Breast epithelium (tissue), 4 donors: ENCODE measurements at regions not wholly inside any gene's neighbourhood (a gene's known extent, or its start where the extent isn't known, plus 50 kb on each side); places are given as distances from the start of the nearest gene placed in this dataset.

ENCODE experiments used
- DNase-seq, 2 donors: peaks; one replicate each; pipeline ENCODE4 v3.0.0-alpha.2; 2019; ENCODE audit warnings: low spot score in 2 of 2
- H3K27ac ChIP-seq, 2 donors: fragments of 200-600 bp; sonication (generic) in 1 of 2; one replicate each; pipeline ENCODE4 v1.5.1; 2016 to 2019; ENCODE audit warnings: mild to moderate bottlenecking in 1 of 2
- H3K27me3 ChIP-seq, 2 donors: fragments of 200-600 bp; sonication (generic) in 1 of 2; one replicate each; pipeline versions ENCODE4 v1.5.1 to v1.6.0; 2017 to 2019; ENCODE audit warnings: control low read depth in 1 of 2, mild to moderate bottlenecking in 1 of 2
- H3K36me3 ChIP-seq: fragments of 200-600 bp; one replicate; pipeline ENCODE4 v1.5.1; 2019
- H3K4me1 ChIP-seq, 2 donors: fragments of 200-600 bp; sonication (generic); one replicate each; pipeline ENCODE4 v1.5.1; 2016 to 2019; ENCODE audit warnings: control low read depth in 1 of 2
- H3K4me3 ChIP-seq, 3 donors: fragments of 200-600 bp; sonication (generic); 1 replicate in 2 of 3; 2 replicates in 1 of 3; pipeline ENCODE4 v1.5.1; 2016 to 2019; ENCODE audit warnings: mild to moderate bottlenecking in 3 of 3, moderate library complexity in 2 of 3
- H3K9me3 ChIP-seq, 2 donors: fragments of 200-600 bp; sonication (generic) in 1 of 2; one replicate each; pipeline ENCODE4 v1.5.1; 2016 to 2019; ENCODE audit warnings: control low read depth in 1 of 2
- POLR2A ChIP-seq: fragments of 450-650 bp; IDR thresholded peaks from one replicate; pipeline ENCODE4 v1.6.1; 2016; ENCODE audit warnings: antibody characterized with exemption, mild to moderate bottlenecking, moderate library complexity
- POLR2AphosphoS5 ChIP-seq, 3 donors: sonication (generic); formaldehyde crosslinking; IDR thresholded peaks; one replicate each; pipeline ENCODE4 v1.6.1; 2017; ENCODE audit warnings: antibody characterized with exemption in 3 of 3
- intact Hi-C: fragments of 100-400 bp; cut with DNase I; formaldehyde crosslinking; loops from one replicate; pipeline ENCODE4 v1.15.1; 2023; ENCODE audit warnings: low total_unique reads
- TF ChIP-seq, protein P1 (sequence below), 3 donors: fragments of 450-650 bp; IDR thresholded peaks; one replicate each; pipeline ENCODE4 v1.5.1; 2016 to 2017; ENCODE audit warnings: antibody characterized with exemption in 3 of 3, mild to moderate bottlenecking in 3 of 3, moderate library complexity in 3 of 3

DNA sequence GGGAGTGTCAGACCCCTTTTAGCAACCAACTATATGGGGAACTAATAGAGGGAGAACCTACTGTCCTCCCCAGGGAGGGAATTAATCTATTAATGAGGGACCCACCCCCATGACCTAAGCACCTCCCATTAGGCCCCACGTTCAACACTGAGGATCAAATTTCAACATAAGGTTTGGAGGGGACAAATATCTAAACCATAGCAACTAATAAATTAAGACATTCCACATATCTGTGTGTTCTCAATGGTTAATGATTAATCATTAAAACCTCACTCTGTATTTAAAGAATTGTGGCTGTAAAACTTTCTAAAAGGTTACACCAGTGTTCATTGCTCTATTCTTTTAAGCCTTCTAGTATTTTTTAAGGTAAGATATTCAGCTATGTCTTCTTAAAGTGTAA is 500.4 kb upstream of the SULF2 start:
- TF ChIP-seq, protein P1, sequence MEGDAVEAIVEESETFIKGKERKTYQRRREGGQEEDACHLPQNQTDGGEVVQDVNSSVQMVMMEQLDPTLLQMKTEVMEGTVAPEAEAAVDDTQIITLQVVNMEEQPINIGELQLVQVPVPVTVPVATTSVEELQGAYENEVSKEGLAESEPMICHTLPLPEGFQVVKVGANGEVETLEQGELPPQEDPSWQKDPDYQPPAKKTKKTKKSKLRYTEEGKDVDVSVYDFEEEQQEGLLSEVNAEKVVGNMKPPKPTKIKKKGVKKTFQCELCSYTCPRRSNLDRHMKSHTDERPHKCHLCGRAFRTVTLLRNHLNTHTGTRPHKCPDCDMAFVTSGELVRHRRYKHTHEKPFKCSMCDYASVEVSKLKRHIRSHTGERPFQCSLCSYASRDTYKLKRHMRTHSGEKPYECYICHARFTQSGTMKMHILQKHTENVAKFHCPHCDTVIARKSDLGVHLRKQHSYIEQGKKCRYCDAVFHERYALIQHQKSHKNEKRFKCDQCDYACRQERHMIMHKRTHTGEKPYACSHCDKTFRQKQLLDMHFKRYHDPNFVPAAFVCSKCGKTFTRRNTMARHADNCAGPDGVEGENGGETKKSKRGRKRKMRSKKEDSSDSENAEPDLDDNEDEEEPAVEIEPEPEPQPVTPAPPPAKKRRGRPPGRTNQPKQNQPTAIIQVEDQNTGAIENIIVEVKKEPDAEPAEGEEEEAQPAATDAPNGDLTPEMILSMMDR (IDR thresholded peaks at IDR 0.05), result no peak
- TF ChIP-seq POLR2AphosphoS5 (IDR thresholded peaks at IDR 0.05) (no peak), POLR2A (no peak)
- no peaks in the 10 kb centered on the region for H3K27me3 ChIP-seq
- H3K36me3 ChIP-seq, result no peaks in the 10 kb centered on the region
- intact Hi-C loops, result no loop called here
- no peak overlapping the region for H3K4me3 ChIP-seq
- no peaks in the 10 kb centered on the region for H3K9me3 ChIP-seq
- H3K4me1 ChIP-seq, result peaks cover 0 to 6% of the 10 kb centered on the region in 2 donors
- peak overlapping the region in 1 of 2 donors; percentile 64 for H3K27ac ChIP-seq
- no peak for DNase-seq

DNA sequence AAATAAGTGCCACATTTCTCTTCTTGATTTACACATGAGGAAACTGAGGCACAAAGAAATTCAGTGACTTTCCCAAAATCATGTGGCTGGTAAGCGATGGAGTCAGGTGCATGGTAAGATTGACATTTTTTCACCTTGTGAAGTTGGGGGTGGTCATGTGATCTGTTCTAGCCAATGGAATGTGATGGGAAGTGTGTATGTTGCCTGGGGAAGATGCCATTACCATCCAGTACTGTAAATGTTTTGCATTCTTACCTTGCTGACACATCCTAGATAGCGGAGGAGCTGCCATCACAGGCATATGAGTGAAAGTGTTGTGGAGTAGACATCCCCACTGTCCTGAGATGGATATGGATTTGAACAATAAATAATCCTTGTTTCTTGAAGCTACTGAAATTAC is 499.6 kb upstream of the SULF2 start:
- intact Hi-C loops, result no loop called here
- no peak for DNase-seq
- Histone ChIP-seq H3K27me3 (no peaks in the 10 kb centered on the region), H3K9me3 (no peaks in the 10 kb centered on the region), H3K27ac (no peak overlapping the region), H3K4me1 (peaks cover 0 to 6% of the 10 kb centered on the region in 2 donors), H3K36me3 (no peaks in the 10 kb centered on the region), H3K4me3 (no peak overlapping the region)
- no peak for TF ChIP-seq POLR2AphosphoS5 (IDR thresholded peaks at IDR 0.05)
- no peak for TF ChIP-seq POLR2A
- TF ChIP-seq, protein P1 (IDR thresholded peaks at IDR 0.05), result no peak

DNA sequence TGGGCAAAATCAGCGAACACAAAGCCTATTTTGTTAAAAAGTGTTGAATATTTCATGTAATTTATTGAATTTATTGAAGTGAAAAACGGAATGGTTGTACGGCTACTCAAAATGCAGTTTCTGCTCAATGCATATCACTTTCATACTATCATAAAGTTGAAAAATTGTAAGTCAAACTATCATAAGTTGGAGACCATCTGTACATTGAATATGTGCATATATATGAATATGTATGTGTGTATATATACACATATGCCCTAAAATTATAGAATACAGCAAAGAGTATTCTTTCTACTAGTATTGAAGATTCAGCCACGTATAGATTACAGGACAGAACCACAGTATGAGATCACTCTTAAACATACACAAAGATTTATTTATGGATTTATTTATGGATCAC is 499.0 kb upstream of the SULF2 start:
- no peaks in the 10 kb centered on the region for H3K27me3 ChIP-seq
- H3K4me1 ChIP-seq, result peaks cover 0 to 6% of the 10 kb centered on the region in 2 donors
- no peak overlapping the region for H3K4me3 ChIP-seq
- H3K36me3 ChIP-seq, result no peaks in the 10 kb centered on the region
- DNase-seq, result no peak
- TF ChIP-seq POLR2AphosphoS5 (IDR thresholded peaks at IDR 0.05), result no peak
- no peak for TF ChIP-seq POLR2A
- TF ChIP-seq, protein P1 (IDR thresholded peaks at IDR 0.05), result no peak
- no peaks in the 10 kb centered on the region for H3K9me3 ChIP-seq
- no peak overlapping the region for H3K27ac ChIP-seq
- intact Hi-C loops, result no loop called here

DNA sequence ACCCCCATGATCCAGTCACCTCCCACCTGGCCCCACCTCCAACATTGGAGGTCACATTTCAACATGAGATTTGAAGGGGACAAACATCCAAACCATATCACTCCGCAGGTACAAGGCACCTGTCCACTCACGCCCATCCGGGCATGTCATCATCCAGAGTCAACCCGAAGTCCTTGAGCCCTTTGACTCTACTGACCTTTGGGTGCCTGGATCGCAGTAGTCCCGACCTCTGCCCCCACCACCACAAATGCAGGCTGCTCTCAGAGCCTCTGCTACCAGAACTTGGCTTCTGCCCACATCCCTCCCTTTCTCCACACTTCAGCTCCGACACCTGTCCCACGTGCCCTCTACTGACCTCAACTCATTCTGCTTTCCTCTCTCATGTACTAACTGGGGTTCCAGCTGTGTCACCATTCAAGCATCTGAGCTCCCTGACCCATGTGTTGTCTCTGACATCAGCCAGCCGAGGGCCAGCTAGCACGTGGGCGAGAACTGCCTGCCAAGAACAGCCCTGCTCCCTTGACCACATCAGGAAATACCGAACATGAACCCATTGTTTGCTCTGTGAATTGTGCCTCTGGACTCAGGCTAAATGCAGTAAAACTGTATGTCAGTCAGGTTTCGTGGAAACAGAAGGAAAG is 498.3 kb upstream of the SULF2 start:
- intact Hi-C loops, result no loop called here
- H3K36me3 ChIP-seq, result no peaks in the 10 kb centered on the region
- TF ChIP-seq POLR2AphosphoS5 (IDR thresholded peaks at IDR 0.05) (peak in 2 of 3 donors; percentile 34 to 63), POLR2A (no peak)
- H3K27ac ChIP-seq, result peak overlapping the region; percentile 29 to 48
- H3K27me3 ChIP-seq, result no peaks in the 10 kb centered on the region
- H3K9me3 ChIP-seq, result no peaks in the 10 kb centered on the region
- DNase-seq, result peak; percentile 72 to 86
- peaks cover 0 to 6% of the 10 kb centered on the region in 2 donors for H3K4me1 ChIP-seq
- H3K4me3 ChIP-seq, result no peak overlapping the region

DNA sequence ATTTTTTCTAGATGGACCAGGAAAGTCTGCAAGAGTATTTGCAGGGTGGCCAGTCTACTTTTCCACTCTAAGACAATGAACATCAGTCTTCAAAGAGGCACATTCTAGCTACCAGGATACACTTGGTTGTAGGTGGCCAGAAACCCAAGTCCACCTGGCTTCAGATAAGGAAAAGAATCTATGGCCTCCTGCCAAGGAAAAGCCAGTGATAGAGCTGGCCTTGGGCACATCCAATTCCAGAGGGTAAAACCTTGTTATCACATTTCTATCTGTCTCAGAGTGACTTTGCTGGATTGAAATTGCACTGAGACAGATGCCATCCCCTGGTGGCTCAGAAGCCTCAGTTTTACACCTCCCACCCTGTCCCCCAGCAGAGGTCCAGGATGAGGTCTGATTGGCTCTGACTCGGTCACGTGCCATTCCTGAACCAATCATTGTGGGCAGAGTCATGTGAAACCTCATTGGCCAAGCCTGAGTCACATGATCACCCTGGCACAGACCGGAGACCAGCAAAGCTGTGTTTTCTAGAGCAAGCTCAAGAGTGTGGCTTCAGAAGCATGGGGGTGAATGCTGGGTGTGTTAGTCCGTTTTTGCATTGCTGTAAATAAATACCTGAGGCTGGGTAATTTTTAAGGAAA is 497.4 kb upstream of the SULF2 start:
- Histone ChIP-seq H3K4me3 (no peak overlapping the region), H3K27ac (no peak overlapping the region), H3K36me3 (no peaks in the 10 kb centered on the region), H3K27me3 (no peaks in the 10 kb centered on the region), H3K9me3 (no peaks in the 10 kb centered on the region), H3K4me1 (peaks cover 0 to 6% of the 10 kb centered on the region in 2 donors)
- no peak for DNase-seq
- intact Hi-C loops, result no loop called here
- TF ChIP-seq POLR2AphosphoS5 (IDR thresholded peaks at IDR 0.05), result no peak
- TF ChIP-seq, protein P1 (IDR thresholded peaks at IDR 0.05), result no peak
- TF ChIP-seq POLR2A, result no peak
